NCI-H526 (cell line): ENCODE measurements at regions not wholly inside any gene's neighbourhood (a gene's known extent, or its start where the extent isn't known, plus 50 kb on each side); places are given as distances from the start of the nearest gene placed in this dataset.
"Not testable (repeated sequence)": the region's sequence is repeated elsewhere in the genome, so short reads cannot be mapped to it uniquely, and the experiment has no call there.

Experiments
- DNase-seq, 2 experiments: peaks; one replicate each; lab custom pipeline; 2025; lab: John Stamatoyannopoulos, UW

DNA sequence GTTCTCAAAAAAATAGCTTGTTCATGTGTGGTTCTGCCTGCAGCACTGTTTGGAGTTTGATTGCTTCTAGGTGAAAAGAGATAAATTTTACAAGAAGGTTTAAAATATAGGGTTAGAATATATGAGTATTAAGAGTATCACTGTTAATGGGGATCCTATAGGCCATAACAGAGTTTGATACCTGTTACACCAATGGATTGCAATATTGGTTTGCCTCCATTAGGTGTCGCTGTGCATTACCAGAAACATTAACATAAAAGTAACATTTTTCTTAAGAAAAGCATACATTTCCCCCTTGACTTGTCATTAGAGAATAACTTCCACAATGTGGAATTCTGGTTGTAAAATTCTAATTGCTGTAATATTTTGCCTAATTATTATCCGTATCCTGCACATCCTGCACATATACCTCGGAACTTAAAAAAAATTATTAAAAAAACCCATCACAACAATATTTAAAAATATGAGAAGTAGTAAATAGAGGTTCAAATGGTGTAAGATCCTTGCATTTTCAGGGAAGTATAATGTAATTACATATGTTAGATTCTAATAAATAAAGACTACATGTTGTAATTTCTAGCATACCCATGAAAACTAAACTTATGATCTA, 63.0 kb downstream of the CYP4A11 start:
- DNase-seq, result peak; percentile 11 to 53

DNA sequence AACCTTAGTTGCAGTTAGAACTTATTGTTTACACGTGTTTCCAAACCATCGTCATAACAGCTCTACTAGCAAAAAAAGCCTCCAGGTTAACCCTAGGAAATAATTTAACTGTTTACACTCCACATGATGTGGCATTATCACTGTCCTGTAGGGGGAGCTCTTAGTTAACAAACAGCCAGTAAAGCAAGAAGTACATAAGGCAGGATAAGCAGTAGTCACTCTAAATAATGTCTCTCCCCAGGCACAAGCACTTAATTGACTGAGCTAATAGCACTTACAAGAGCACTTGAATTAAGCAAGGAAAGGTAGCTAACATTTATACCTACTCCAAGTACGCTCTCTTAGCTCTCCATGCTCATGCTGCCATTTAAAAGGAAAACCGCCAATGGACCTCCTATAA, 65.2 kb downstream of the CYP4A11 start:
- not testable (repeated sequence) for DNase-seq
